GM10266 (cell line): ENCODE measurements at regions not wholly inside any gene's neighbourhood (a gene's known extent, or its start where the extent isn't known, plus 50 kb on each side); places are given as distances from the start of the nearest gene placed in this dataset.

Experiments
- DNase-seq: peaks from one replicate; pipeline ENCODE4 v3.0.0; 2012; ENCODE audit errors: extremely low spot score
- TF ChIP-seq, protein P1 (sequence below): IDR thresholded peaks from 2 replicates; pipeline ENCODE4 v1.5.1; 2012; ENCODE audit warnings: mild to moderate bottlenecking, low read depth; ENCODE audit not compliant: control insufficient read depth, insufficient read depth; ENCODE audit errors: missing control alignments

DNA sequence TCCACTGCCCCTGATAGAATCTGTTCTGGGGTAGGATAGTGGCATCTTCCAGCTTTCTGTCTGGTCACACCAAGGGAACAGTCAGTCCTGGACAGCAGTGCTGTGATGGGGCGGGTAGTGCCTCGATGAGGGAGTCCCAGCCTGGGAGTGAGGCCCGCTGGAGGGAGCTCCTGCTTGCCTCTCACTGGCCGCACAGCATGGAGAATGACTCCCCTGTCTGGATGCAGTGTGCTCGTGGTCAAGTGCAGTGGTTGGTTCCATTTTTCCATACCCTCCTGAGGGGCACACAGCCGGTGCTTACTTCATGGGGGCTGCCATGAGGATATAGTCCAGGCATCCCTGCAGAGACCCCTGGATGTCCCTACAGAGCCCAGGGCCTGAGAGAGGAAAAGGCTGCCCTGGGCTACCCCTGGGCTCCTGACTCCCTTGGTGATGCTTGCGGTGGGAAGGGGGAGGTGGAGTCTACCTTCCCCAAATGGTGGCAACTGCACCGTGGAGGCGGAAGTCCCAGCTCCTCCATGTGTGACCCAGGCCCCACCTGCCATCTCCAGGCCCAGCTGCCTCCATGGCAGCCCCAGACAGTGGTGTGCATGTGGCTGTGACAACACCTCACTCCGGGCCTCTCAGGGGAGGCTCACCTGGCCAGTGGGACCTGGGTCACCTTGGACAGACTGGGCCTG lies 212.5 kb downstream of the GLI2 start:
- TF ChIP-seq, protein P1, sequence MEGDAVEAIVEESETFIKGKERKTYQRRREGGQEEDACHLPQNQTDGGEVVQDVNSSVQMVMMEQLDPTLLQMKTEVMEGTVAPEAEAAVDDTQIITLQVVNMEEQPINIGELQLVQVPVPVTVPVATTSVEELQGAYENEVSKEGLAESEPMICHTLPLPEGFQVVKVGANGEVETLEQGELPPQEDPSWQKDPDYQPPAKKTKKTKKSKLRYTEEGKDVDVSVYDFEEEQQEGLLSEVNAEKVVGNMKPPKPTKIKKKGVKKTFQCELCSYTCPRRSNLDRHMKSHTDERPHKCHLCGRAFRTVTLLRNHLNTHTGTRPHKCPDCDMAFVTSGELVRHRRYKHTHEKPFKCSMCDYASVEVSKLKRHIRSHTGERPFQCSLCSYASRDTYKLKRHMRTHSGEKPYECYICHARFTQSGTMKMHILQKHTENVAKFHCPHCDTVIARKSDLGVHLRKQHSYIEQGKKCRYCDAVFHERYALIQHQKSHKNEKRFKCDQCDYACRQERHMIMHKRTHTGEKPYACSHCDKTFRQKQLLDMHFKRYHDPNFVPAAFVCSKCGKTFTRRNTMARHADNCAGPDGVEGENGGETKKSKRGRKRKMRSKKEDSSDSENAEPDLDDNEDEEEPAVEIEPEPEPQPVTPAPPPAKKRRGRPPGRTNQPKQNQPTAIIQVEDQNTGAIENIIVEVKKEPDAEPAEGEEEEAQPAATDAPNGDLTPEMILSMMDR = no peak
- no peak for DNase-seq

DNA sequence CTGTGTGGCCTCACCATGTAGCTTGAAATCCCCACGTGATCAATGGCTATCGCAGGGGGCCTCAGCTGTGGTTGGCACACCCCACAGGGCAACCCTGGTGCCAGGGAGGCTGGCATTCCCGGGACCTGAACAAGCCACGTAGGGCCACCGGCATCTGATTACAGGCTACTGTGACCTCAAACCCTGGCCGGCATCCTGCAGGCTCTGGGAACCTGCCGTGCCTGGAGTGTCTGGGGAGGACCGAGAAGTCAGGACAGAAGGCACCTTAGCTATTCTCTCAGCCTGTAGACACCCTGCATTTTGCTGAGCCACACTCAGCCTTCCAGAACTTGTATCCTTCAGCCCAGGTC lies 213.0 kb downstream of the GLI2 start:
- TF ChIP-seq, protein P1 = no peak
- no peak for DNase-seq

DNA sequence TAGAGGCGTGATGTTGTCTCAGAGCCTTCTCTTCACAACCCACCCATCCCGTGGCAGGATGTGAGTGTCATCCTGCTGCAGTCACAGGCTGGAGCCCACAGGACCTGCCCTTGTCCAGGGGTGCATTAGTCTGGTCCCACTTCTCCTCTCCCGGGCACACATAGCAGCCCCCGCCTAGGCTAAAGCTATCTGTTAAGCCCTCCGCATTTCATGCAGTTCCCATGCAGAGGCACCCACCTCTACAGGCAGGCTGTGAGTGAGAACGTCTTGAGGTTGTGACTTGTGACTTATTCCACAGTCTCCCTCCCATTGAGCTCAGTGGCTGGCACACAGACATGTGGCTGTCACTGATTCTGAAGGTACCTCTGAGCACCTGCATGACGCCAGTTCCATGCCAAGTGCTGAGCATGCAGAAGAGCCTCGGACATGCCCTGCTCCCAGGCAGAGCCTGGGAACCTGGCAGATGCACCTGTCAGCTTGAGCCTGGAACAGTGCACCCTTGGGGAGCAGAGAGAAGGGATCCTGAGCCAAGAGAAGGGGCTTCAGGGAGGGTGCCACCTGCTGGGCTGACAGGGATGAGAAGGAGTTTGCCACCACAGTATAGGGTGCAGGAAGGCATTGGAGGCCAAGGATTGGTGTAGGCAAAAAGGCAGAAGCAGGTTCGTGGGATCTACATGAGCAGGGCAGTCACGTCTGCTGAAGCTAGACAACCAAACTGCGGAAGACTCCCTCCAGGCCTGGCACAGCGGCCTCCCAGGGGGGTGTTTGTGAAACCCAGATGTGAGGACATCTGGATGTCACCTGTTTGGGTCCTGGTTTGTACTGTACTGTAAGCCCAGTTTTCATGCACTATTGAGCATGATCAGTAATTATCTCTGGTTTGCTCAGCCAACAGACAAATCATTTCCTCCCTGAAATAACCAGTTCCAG lies 213.6 kb downstream of the GLI2 start:
- no peak for DNase-seq
- TF ChIP-seq, protein P1 = no peak

DNA sequence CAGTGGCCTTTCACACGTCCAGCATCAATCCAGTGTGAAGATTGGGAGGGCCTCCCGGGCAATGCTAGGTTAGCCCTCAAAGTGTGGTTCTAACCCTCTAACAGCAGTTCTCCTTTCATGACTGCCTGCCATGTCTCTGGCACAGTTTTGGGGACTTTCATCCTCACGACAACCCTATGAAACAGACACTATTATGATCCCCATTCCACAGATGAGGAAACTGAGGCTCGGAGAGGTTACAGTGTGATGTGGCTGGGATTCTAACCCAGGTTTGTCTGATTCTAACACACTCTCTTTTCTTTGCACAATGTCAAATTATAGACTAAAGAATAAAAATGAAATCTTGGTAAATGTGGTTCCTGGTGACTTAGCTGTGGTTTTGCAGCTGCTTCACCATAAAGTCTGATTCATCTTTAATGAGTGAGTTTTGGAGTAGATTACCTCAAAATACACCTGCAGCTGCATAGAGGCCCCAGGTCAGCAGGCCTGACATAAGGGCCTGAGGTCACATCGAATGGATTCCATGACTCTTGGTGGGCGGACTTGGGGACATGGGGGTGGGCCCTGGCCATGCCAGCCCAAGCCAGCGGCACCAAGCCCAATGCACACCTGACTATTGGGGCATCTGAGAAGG lies 214.4 kb downstream of the GLI2 start:
- TF ChIP-seq, protein P1 = no peak
- no peak for DNase-seq

DNA sequence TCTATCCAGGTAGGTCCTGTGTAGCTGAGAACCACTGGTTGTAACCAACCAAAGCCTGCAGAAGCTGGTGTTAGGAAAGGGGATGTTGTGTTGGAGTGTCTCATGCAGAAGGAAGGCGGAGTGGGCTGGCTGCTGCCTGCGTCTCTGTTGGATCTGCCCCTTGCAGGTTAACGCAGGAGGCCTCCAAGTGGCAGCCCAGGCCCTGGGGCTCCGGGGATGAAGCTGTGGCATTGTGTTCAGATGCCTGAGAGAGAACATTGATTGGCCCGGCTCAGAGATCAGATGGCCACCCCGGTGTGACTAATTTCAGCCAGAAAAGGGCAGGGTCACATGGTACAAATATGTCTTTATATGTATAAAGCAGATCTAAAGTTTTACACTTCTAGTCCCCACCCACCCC lies 216.0 kb downstream of the GLI2 start:
- no peak for DNase-seq
- TF ChIP-seq, protein P1 = no peak

DNA sequence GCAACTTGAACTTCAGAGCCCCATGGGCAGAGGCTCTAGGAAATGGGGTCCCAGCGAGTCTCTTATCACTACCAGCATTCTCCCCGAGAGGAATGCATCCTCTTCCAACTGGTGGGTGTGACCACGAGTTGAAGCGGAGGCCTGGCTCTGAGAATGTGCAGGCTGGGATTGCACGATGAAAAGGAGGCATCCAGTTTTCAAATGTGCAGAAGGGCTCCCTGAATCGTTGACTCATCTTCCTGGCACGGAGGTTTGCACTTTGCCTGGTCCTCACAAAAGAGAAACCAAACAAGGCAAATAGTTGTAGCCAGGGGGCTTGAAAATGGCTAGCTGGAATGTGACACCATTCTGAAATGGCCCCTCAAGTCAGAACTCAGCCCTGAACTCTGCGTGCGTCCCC lies 216.7 kb downstream of the GLI2 start:
- DNase-seq = no peak
- TF ChIP-seq, protein P1 = no peak
